Smooth muscle cell (in vitro differentiated cells): ENCODE measurements at regions not wholly inside any gene's neighbourhood (a gene's known extent, or its start where the extent isn't known, plus 50 kb on each side); places are given as distances from the start of the nearest gene placed in this dataset.

Experiments
- DNase-seq: peaks from one replicate; lab custom pipeline; 2025; ENCODE audit not compliant: unreplicated experiment; lab: John Stamatoyannopoulos, UW
- H2AFZ ChIP-seq: fragments of 200-600 bp; sonication (generic); 2 replicates; pipeline ENCODE4 v1.6.0; 2016; ENCODE audit warnings: antibody characterized with exemption, low read depth, mild to moderate bottlenecking
- H3F3A ChIP-seq: fragments of 200-600 bp; sonication (generic); 2 replicates; pipeline ENCODE4 v1.6.0; 2017; ENCODE audit warnings: antibody characterized with exemption, low read depth
- H3K27ac ChIP-seq: fragments of 200-600 bp; sonication (generic); 2 replicates; pipeline ENCODE4 v1.5.1; 2016; ENCODE audit warnings: low read depth, mild to moderate bottlenecking
- H3K27me3 ChIP-seq: fragments of 200-600 bp; sonication (generic); 2 replicates; pipeline ENCODE4 v1.6.1; 2016; ENCODE audit warnings: low read depth, mild to moderate bottlenecking
- H3K36me3 ChIP-seq: fragments of 200-600 bp; sonication (generic); 2 replicates; pipeline ENCODE4 v1.5.1; 2016; ENCODE audit warnings: low read depth
- H3K4me1 ChIP-seq: fragments of 200-600 bp; sonication (generic); 2 replicates; pipeline ENCODE4 v1.5.1; 2016; ENCODE audit warnings: low read depth
- H3K4me2 ChIP-seq: fragments of 200-600 bp; sonication (generic); 2 replicates; pipeline ENCODE4 v1.6.0; 2016; ENCODE audit warnings: mild to moderate bottlenecking
- H3K4me3 ChIP-seq: fragments of 200-600 bp; sonication (generic); 2 replicates; pipeline ENCODE4 v1.5.1; 2016; ENCODE audit warnings: mild to moderate bottlenecking
- H3K79me2 ChIP-seq: fragments of 200-600 bp; sonication (generic); 2 replicates; pipeline ENCODE4 v1.6.0; 2016; ENCODE audit warnings: low read depth, mild to moderate bottlenecking
- H3K9ac ChIP-seq: fragments of 200-600 bp; sonication (generic); 2 replicates; pipeline ENCODE4 v1.6.0; 2016; ENCODE audit warnings: low read depth
- H3K9me3 ChIP-seq: fragments of 200-600 bp; sonication (generic); replicated peaks from 2 replicates; pipeline ENCODE4 v1.5.1; 2016; ENCODE audit warnings: low read depth
- H4K20me1 ChIP-seq: fragments of 200-600 bp; sonication (generic); 2 replicates; pipeline ENCODE4 v1.6.0; 2016; ENCODE audit warnings: low read depth
- CTCF ChIP-seq: fragments of 200-600 bp; sonication (generic); IDR thresholded peaks from 2 replicates; pipeline ENCODE4 v1.5.1; 2017; ENCODE audit warnings: borderline replicate concordance, mild to moderate bottlenecking, antibody characterized with exemption; ENCODE audit not compliant: insufficient read depth, poor library complexity, severe bottlenecking
- WGBS: methylation state at CpG from one replicate; pipeline ENCODE4 v1.1.7; 2016; ENCODE audit warnings: low lambda C conversion rate; 5-methylcytosine and 5-hydroxymethylcytosine counted together

GRCh38 chr2:117126656-117127055 is 687.8 kb upstream of the DDX18 start:
- no peak overlapping the region for H3K4me3 ChIP-seq
- WGBS = 0% methylated on average over 3 of the region's 3 CpGs
- H3K9ac ChIP-seq = peak overlapping the region; percentile 64
- DNase-seq = no peak
- no peaks in the 10 kb centered on the region for H3K27me3 ChIP-seq
- peak overlapping the region; percentile 73 for H2AFZ ChIP-seq
- TF ChIP-seq CTCF = no peak
- no peaks in the 10 kb centered on the region for H3K36me3 ChIP-seq
- no peaks in the 10 kb centered on the region for H3K9me3 ChIP-seq
- peak overlapping the region; percentile 97 for H3K27ac ChIP-seq
- peaks cover 18% of the 10 kb centered on the region for H3F3A ChIP-seq
- peak overlapping the region; percentile 75 for H3K4me2 ChIP-seq
- H4K20me1 ChIP-seq = no peaks in the 10 kb centered on the region
- peaks cover 19% of the 10 kb centered on the region for H3K4me1 ChIP-seq
- no peaks in the 10 kb centered on the region for H3K79me2 ChIP-seq

- Histone ChIP-seq H3K79me2 (no peaks in the 10 kb centered on the region), H3F3A (peaks cover 18% of the 10 kb centered on the region), H4K20me1 (no peaks in the 10 kb centered on the region), H3K4me1 (peaks cover 19% of the 10 kb centered on the region), H3K9me3 (no peaks in the 10 kb centered on the region), H3K36me3 (no peaks in the 10 kb centered on the region), H3K4me3 (no peak overlapping the region), H3K27ac (peak overlapping the region; percentile 97), H3K9ac (peak overlapping the region; percentile 80), H3K27me3 (no peaks in the 10 kb centered on the region), H2AFZ (no peak overlapping the region), H3K4me2 (peak overlapping the region; percentile 75)
- DNase-seq = no peak
- no peak for TF ChIP-seq CTCF
Observed at GRCh38 chr2:117127680-117128079, 686.8 kb upstream of the DDX18 start.

- H2AFZ ChIP-seq = no peak overlapping the region
- H4K20me1 ChIP-seq = no peaks in the 10 kb centered on the region
- peaks cover 18% of the 10 kb centered on the region for H3F3A ChIP-seq
- H3K27me3 ChIP-seq = no peaks in the 10 kb centered on the region
- H3K79me2 ChIP-seq = no peaks in the 10 kb centered on the region
- no peaks in the 10 kb centered on the region for H3K36me3 ChIP-seq
- H3K4me1 ChIP-seq = peaks cover 19% of the 10 kb centered on the region
- H3K9ac ChIP-seq = peak overlapping the region; percentile 80
- H3K4me2 ChIP-seq = peak overlapping the region; percentile 75
- WGBS = 8% methylated on average over 1 of the region's 1 CpG
- TF ChIP-seq CTCF = no peak
- no peak for DNase-seq
- no peak overlapping the region for H3K4me3 ChIP-seq
- H3K9me3 ChIP-seq = no peaks in the 10 kb centered on the region
- peak overlapping the region; percentile 97 for H3K27ac ChIP-seq
Observed at GRCh38 chr2:117128461-117128860, 686.0 kb upstream of the DDX18 start.

GRCh38 chr2:117137371-117137770 is 677.1 kb upstream of the DDX18 start:
- TF ChIP-seq CTCF = no peak
- H3K4me1 ChIP-seq = no peaks in the 10 kb centered on the region
- H3K27me3 ChIP-seq = no peaks in the 10 kb centered on the region
- DNase-seq = no peak
- no peaks in the 10 kb centered on the region for H3K9me3 ChIP-seq
- H4K20me1 ChIP-seq = no peaks in the 10 kb centered on the region
- no peak overlapping the region for H3K4me2 ChIP-seq
- H3K36me3 ChIP-seq = no peaks in the 10 kb centered on the region
- H3K9ac ChIP-seq = no peak overlapping the region
- no peaks in the 10 kb centered on the region for H3K79me2 ChIP-seq
- no peaks in the 10 kb centered on the region for H3F3A ChIP-seq
- no peak overlapping the region for H3K4me3 ChIP-seq
- WGBS = 82% methylated on average over 2 of the region's 2 CpGs
- no peak overlapping the region for H2AFZ ChIP-seq
- no peak overlapping the region for H3K27ac ChIP-seq
